ENCODE measurements at regions not wholly inside any gene's neighbourhood (a gene's known extent, or its start where the extent isn't known, plus 50 kb on each side); places are given as distances from the start of the nearest gene placed in this dataset.

- intact Hi-C loops (cut with micrococcal nuclease; ENCODE audit: unreplicated experiment), result loop anchor here (10.0 kb wide), 1 partner anchor 589 kb away; no protein-coding TSS in a partner anchor
- ChIA-PET POLR2A (ENCODE audit: unreplicated experiment) (no interaction called here), CTCF (no interaction called here)
- H3K9me3 ChIP-seq (ENCODE audit: insufficient read depth, low read depth), result peaks cover 3% of the 10 kb centered on the region; the same call in 1 of the 2 replicates
- H3K27me3 ChIP-seq (ENCODE audit: insufficient read depth, low read depth), result no peaks in the 10 kb centered on the region
- no peaks in the 10 kb centered on the region for H3K79me2 ChIP-seq (ENCODE audit: low read depth)
- TF ChIP-seq EZH2 (IDR thresholded peaks at IDR 0.05; ENCODE audit: low read depth) (no peak), CTCF (conservative IDR thresholded peaks at IDR 0.05) (no peak)
- H3K4me3 ChIP-seq, result no peak overlapping the region
- H3K27ac ChIP-seq, result no peak overlapping the region
- H3F3A ChIP-seq (ENCODE audit: insufficient read depth, low read depth), result no peaks in the 10 kb centered on the region
- H3K4me2 ChIP-seq, result no peak overlapping the region
- no peak for DNase-seq
- no TSS peak for BruUV-seq (replicated peaks)
- no peaks in the 10 kb centered on the region for H3K4me1 ChIP-seq (replicated peaks; ENCODE audit: insufficient read depth)
- H3K36me3 ChIP-seq (ENCODE audit: low read depth), result no peaks in the 10 kb centered on the region
- H2AFZ ChIP-seq, result no peak overlapping the region
- no peaks in the 10 kb centered on the region for H3K9me2 ChIP-seq (ENCODE audit: insufficient read depth)
- no peaks in the 10 kb centered on the region for H4K20me1 ChIP-seq (ENCODE audit: insufficient read depth)
Measured at GRCh38 chr6:55985309-55985708, 109.9 kb upstream of the BMP5 start.

- no peaks in the 10 kb centered on the region for H3K4me1 ChIP-seq (replicated peaks; ENCODE audit: insufficient read depth)
- no peak overlapping the region for H3K4me3 ChIP-seq
- intact Hi-C loops (cut with micrococcal nuclease; ENCODE audit: unreplicated experiment), result loop anchor here (10.0 kb wide), 1 partner anchor 591 kb away; no protein-coding TSS in a partner anchor
- H2AFZ ChIP-seq, result no peak overlapping the region
- no peaks in the 10 kb centered on the region for H3K79me2 ChIP-seq (ENCODE audit: low read depth)
- TF ChIP-seq CTCF (conservative IDR thresholded peaks at IDR 0.05), result no peak
- TF ChIP-seq EZH2 (IDR thresholded peaks at IDR 0.05; ENCODE audit: low read depth), result no peak
- no peak overlapping the region for H3K4me2 ChIP-seq
- CTCF ChIA-PET, result no interaction called here
- no peak overlapping the region for H3K27ac ChIP-seq
- no peaks in the 10 kb centered on the region for H4K20me1 ChIP-seq (ENCODE audit: insufficient read depth)
- H3K9me3 ChIP-seq (ENCODE audit: insufficient read depth, low read depth), result peaks cover 3% of the 10 kb centered on the region; the same call in 1 of the 2 replicates
- H3K36me3 ChIP-seq (ENCODE audit: low read depth), result no peaks in the 10 kb centered on the region
- no TSS peak for BruUV-seq (replicated peaks)
- POLR2A ChIA-PET (ENCODE audit: unreplicated experiment), result no interaction called here
- no peaks in the 10 kb centered on the region for H3K27me3 ChIP-seq (ENCODE audit: insufficient read depth, low read depth)
- no peak for DNase-seq
- no peaks in the 10 kb centered on the region for H3F3A ChIP-seq (ENCODE audit: insufficient read depth, low read depth)
- H3K9me2 ChIP-seq (ENCODE audit: insufficient read depth), result no peaks in the 10 kb centered on the region
Measured at GRCh38 chr6:55983861-55984260, 108.5 kb upstream of the BMP5 start.

DNA sequence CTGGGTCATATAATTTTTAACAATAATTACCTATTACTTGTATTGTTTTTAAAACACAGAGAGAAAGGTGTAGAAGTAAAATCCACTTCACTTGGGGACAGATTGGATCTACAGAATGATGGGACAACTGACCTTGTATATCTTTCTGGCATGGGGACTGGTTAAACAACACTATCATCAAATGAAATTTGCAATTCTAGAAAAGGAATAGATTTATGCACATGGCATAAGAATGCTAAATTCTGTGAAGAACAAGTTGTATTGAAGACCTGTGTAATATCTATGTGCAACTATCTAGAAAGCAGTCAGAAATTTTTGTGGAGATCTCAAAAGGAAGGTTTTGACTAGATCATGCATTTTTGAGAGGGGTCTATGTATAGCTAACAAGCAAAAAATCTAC, 106.3 kb upstream of the BMP5 start:
- H3K79me2 ChIP-seq (ENCODE audit: low read depth), result no peaks in the 10 kb centered on the region
- no peaks in the 10 kb centered on the region for H3K9me2 ChIP-seq (ENCODE audit: insufficient read depth)
- BruUV-seq (replicated peaks), result no TSS peak
- H4K20me1 ChIP-seq (ENCODE audit: insufficient read depth), result no peaks in the 10 kb centered on the region
- ChIA-PET POLR2A (ENCODE audit: unreplicated experiment) (no interaction called here), CTCF (no interaction called here)
- no peak overlapping the region for H3K4me2 ChIP-seq
- H2AFZ ChIP-seq, result no peak overlapping the region
- no peak for DNase-seq
- H3K36me3 ChIP-seq (ENCODE audit: low read depth), result no peaks in the 10 kb centered on the region
- H3K27me3 ChIP-seq (ENCODE audit: insufficient read depth, low read depth), result no peaks in the 10 kb centered on the region
- peaks cover 3% of the 10 kb centered on the region; the same call in 1 of the 2 replicates for H3K9me3 ChIP-seq (ENCODE audit: insufficient read depth, low read depth)
- TF ChIP-seq CTCF (conservative IDR thresholded peaks at IDR 0.05), result no peak
- no peak for TF ChIP-seq EZH2 (IDR thresholded peaks at IDR 0.05; ENCODE audit: low read depth)
- no peak overlapping the region for H3K27ac ChIP-seq
- intact Hi-C loops (cut with micrococcal nuclease; ENCODE audit: unreplicated experiment), result loop anchor here (10.0 kb wide), 1 partner anchor 593 kb away; no protein-coding TSS in a partner anchor
- H3K4me1 ChIP-seq (replicated peaks; ENCODE audit: insufficient read depth), result no peaks in the 10 kb centered on the region
- no peak overlapping the region for H3K4me3 ChIP-seq
- no peaks in the 10 kb centered on the region for H3F3A ChIP-seq (ENCODE audit: insufficient read depth, low read depth)
